SK-N-MC (cell line): ENCODE measurements at regions not wholly inside any gene's neighbourhood (a gene's known extent, or its start where the extent isn't known, plus 50 kb on each side); places are given as distances from the start of the nearest gene placed in this dataset.

Source experiments
- DNase-seq: peaks from one replicate; pipeline ENCODE4 v3.0.0-alpha.2; 2011; ENCODE audit warnings: low read depth, low spot score
- H3K27ac ChIP-seq: fragments of 200-600 bp; sonication (generic); 2 replicates; pipeline ENCODE4 v1.5.1; 2016; ENCODE audit warnings: mixed run types
- H3K36me3 ChIP-seq: fragments of 200-600 bp; sonication (generic); 2 replicates; pipeline ENCODE4 v1.6.1; 2017; ENCODE audit warnings: antibody characterized with exemption, low read length, mixed read lengths; ENCODE audit not compliant: insufficient read depth
- H3K4me3 ChIP-seq: fragments of 200-600 bp; sonication (generic); 2 replicates; pipeline ENCODE4 v1.5.1; 2016
- H3K9ac ChIP-seq: fragments of 200-600 bp; sonication (generic); 2 replicates; pipeline ENCODE4 v1.8.0; 2017; ENCODE audit warnings: mixed run types, mixed read lengths; ENCODE audit not compliant: insufficient read length
- H3K9me3 ChIP-seq: fragments of 200-600 bp; sonication (generic); 2 replicates; pipeline ENCODE4 v1.6.1; 2017; ENCODE audit warnings: low read depth, mild to moderate bottlenecking, antibody characterized with exemption, low read length, moderate library complexity, mixed read lengths
- EZH2 ChIP-seq: fragments of 200-600 bp; sonication (generic); IDR thresholded peaks from one replicate; pipeline ENCODE4 v1.6.1; 2017; ENCODE audit warnings: antibody characterized with exemption
- FOXP2 ChIP-seq: optimal IDR thresholded peaks from 2 replicates; pipeline ENCODE3; 2011; ENCODE audit warnings: mild to moderate bottlenecking, moderate library complexity; ENCODE audit not compliant: insufficient read depth; ENCODE audit errors: extremely low read length, control extremely low read depth
- POLR2AphosphoS5 ChIP-seq: IDR thresholded peaks from 2 replicates; pipeline ENCODE4 v1.6.1; 2012; ENCODE audit warnings: mild to moderate bottlenecking, low read depth, low read length, borderline replicate concordance

- Histone ChIP-seq H3K9ac (no peak overlapping the region), H3K9me3 (no peaks in the 10 kb centered on the region), H3K27ac (no peak overlapping the region), H3K36me3 (no peaks in the 10 kb centered on the region), H3K4me3 (no peak overlapping the region)
- TF ChIP-seq EZH2: no peak
- no peak for TF ChIP-seq FOXP2
- TF ChIP-seq POLR2AphosphoS5: no peak
- DNase-seq: no peak
Observed at GRCh38 chr14:36006623-36007022, 169.9 kb downstream of the PTCSC3 start.

- Histone ChIP-seq H3K9me3 (no peaks in the 10 kb centered on the region), H3K9ac (no peak overlapping the region), H3K27ac (no peak overlapping the region), H3K36me3 (no peaks in the 10 kb centered on the region), H3K4me3 (no peak overlapping the region)
- TF ChIP-seq EZH2 (no peak), POLR2AphosphoS5 (no peak), FOXP2 (no peak)
- DNase-seq: no peak
Observed at GRCh38 chr14:36005670-36006069, 170.9 kb downstream of the PTCSC3 start.

- Histone ChIP-seq H3K36me3 (no peaks in the 10 kb centered on the region), H3K4me3 (no peak overlapping the region), H3K27ac (no peak overlapping the region), H3K9me3 (no peaks in the 10 kb centered on the region), H3K9ac (no peak overlapping the region)
- TF ChIP-seq POLR2AphosphoS5: no peak
- no peak for TF ChIP-seq EZH2
- no peak for TF ChIP-seq FOXP2
- DNase-seq: no peak
Observed at GRCh38 chr14:36001936-36002335, 174.6 kb downstream of the PTCSC3 start.

- H3K9ac ChIP-seq: no peak overlapping the region
- no peaks in the 10 kb centered on the region for H3K9me3 ChIP-seq
- H3K36me3 ChIP-seq: no peaks in the 10 kb centered on the region
- no peak for DNase-seq
- no peak overlapping the region for H3K4me3 ChIP-seq
- TF ChIP-seq POLR2AphosphoS5: no peak
- no peak for TF ChIP-seq FOXP2
- no peak for TF ChIP-seq EZH2
- no peak overlapping the region for H3K27ac ChIP-seq
Observed at GRCh38 chr14:35999294-35999693, 173.2 kb downstream of the BRMS1L start.

- DNase-seq: no peak
- Histone ChIP-seq H3K9ac (no peak overlapping the region), H3K4me3 (no peak overlapping the region), H3K27ac (no peak overlapping the region), H3K36me3 (no peaks in the 10 kb centered on the region), H3K9me3 (no peaks in the 10 kb centered on the region)
- no peak for TF ChIP-seq EZH2
- no peak for TF ChIP-seq FOXP2
- TF ChIP-seq POLR2AphosphoS5: no peak
Observed at GRCh38 chr14:35998303-35998702, 172.2 kb downstream of the BRMS1L start.

- H3K9me3 ChIP-seq: no peaks in the 10 kb centered on the region
- no peaks in the 10 kb centered on the region for H3K36me3 ChIP-seq
- no peak for DNase-seq
- no peak overlapping the region for H3K27ac ChIP-seq
- H3K4me3 ChIP-seq: no peak overlapping the region
- TF ChIP-seq EZH2 (no peak), FOXP2 (no peak), POLR2AphosphoS5 (no peak)
- H3K9ac ChIP-seq: no peak overlapping the region
Observed at GRCh38 chr14:35993684-35993960, 167.5 kb downstream of the BRMS1L start.

- TF ChIP-seq POLR2AphosphoS5 (no peak), FOXP2 (no peak)
- DNase-seq: no peak
- Histone ChIP-seq H3K27ac (no peak overlapping the region), H3K36me3 (no peaks in the 10 kb centered on the region), H3K9me3 (no peaks in the 10 kb centered on the region), H3K4me3 (no peak overlapping the region), H3K9ac (no peak overlapping the region)
Observed at GRCh38 chr14:35992816-35993683, 166.9 kb downstream of the BRMS1L start.

- no peak overlapping the region for H3K4me3 ChIP-seq
- no peak overlapping the region for H3K27ac ChIP-seq
- TF ChIP-seq FOXP2: no peak
- TF ChIP-seq EZH2: no peak
- TF ChIP-seq POLR2AphosphoS5: no peak
- no peaks in the 10 kb centered on the region for H3K9me3 ChIP-seq
- DNase-seq: no peak
- H3K9ac ChIP-seq: no peak overlapping the region
- no peaks in the 10 kb centered on the region for H3K36me3 ChIP-seq
Observed at GRCh38 chr14:35991356-35991755, 165.2 kb downstream of the BRMS1L start.

GRCh38 chr14:35989736-35990135, 163.6 kb downstream of the BRMS1L start:
- no peak overlapping the region for H3K4me3 ChIP-seq
- no peak for TF ChIP-seq POLR2AphosphoS5
- no peak for TF ChIP-seq EZH2
- TF ChIP-seq FOXP2: no peak
- DNase-seq: no peak
- H3K9ac ChIP-seq: no peak overlapping the region
- H3K36me3 ChIP-seq: no peaks in the 10 kb centered on the region
- no peak overlapping the region for H3K27ac ChIP-seq
- H3K9me3 ChIP-seq: no peaks in the 10 kb centered on the region
